Glomerular visceral epithelial cell (primary cell): ENCODE measurements at regions not wholly inside any gene's neighbourhood (a gene's known extent, or its start where the extent isn't known, plus 50 kb on each side); places are given as distances from the start of the nearest gene placed in this dataset.
"Not testable (repeated sequence)": the region's sequence is repeated elsewhere in the genome, so short reads cannot be mapped to it uniquely, and the experiment has no call there.

Source experiments
- DNase-seq: peaks from one replicate; pipeline ENCODE4 v3.0.0-alpha.2; 2016; ENCODE audit errors: extremely low spot score

GRCh38 chr3:95627697-95628096 lies 1186.7 kb upstream of the EPHA6 start:
- DNase-seq = peak; percentile 5

- no peak for DNase-seq
These were observed 1184.6 kb upstream of the EPHA6 start for GRCh38 chr3:95629802-95630201.

- no peak for DNase-seq
These were observed 1169.1 kb upstream of the EPHA6 start for GRCh38 chr3:95645291-95645690.

GRCh38 chr3:95654570-95655362 lies 1159.6 kb upstream of the EPHA6 start:
- DNase-seq = peak; percentile 86

GRCh38 chr3:95655363-95655986 lies 1158.9 kb upstream of the EPHA6 start:
- peak; percentile 91 for DNase-seq

GRCh38 chr3:95670765-95671164 lies 1143.6 kb upstream of the EPHA6 start:
- DNase-seq = no peak

- no peak for DNase-seq
These were observed 1141.2 kb upstream of the EPHA6 start for GRCh38 chr3:95673215-95673614.

- DNase-seq = no peak
These were observed 1108.5 kb upstream of the EPHA6 start for GRCh38 chr3:95705786-95706418.

- no peak for DNase-seq
These were observed 1107.1 kb upstream of the EPHA6 start for GRCh38 chr3:95707268-95707667.

- DNase-seq = no peak
These were observed 1103.7 kb upstream of the EPHA6 start for GRCh38 chr3:95710684-95711083.

- DNase-seq = no peak
These were observed 1102.6 kb upstream of the EPHA6 start for GRCh38 chr3:95711789-95712188.

GRCh38 chr3:95715128-95715527 lies 1099.3 kb upstream of the EPHA6 start:
- no peak for DNase-seq

- no peak for DNase-seq
These were observed 1097.3 kb upstream of the EPHA6 start for GRCh38 chr3:95717048-95717447.

GRCh38 chr3:95718168-95718567 lies 1096.2 kb upstream of the EPHA6 start:
- DNase-seq = no peak

GRCh38 chr3:95719481-95719880 lies 1094.9 kb upstream of the EPHA6 start:
- DNase-seq = no peak

- peak; percentile 9 for DNase-seq
These were observed 1092.5 kb upstream of the EPHA6 start for GRCh38 chr3:95721938-95722337.

- no peak for DNase-seq
These were observed 1088.6 kb upstream of the EPHA6 start for GRCh38 chr3:95725770-95726169.

GRCh38 chr3:95731753-95732152 lies 1082.6 kb upstream of the EPHA6 start:
- no peak for DNase-seq

GRCh38 chr3:95733336-95733735 lies 1081.1 kb upstream of the EPHA6 start:
- DNase-seq = no peak

GRCh38 chr3:95738045-95738444 lies 1076.3 kb upstream of the EPHA6 start:
- DNase-seq = no peak

- DNase-seq = not testable (repeated sequence)
These were observed 1069.5 kb upstream of the EPHA6 start for GRCh38 chr3:95744896-95745295.

GRCh38 chr3:95750097-95750496 lies 1064.3 kb upstream of the EPHA6 start:
- DNase-seq = no peak

GRCh38 chr3:95751509-95751908 lies 1062.9 kb upstream of the EPHA6 start:
- DNase-seq = no peak
